A172 (cell line): ENCODE measurements at regions not wholly inside any gene's neighbourhood (a gene's known extent, or its start where the extent isn't known, plus 50 kb on each side); places are given as distances from the start of the nearest gene placed in this dataset.

Experiments used
- DNase-seq: peaks from one replicate; pipeline ENCODE4 v3.0.0-alpha.2; 2015; ENCODE audit warnings: low spot score

DNA sequence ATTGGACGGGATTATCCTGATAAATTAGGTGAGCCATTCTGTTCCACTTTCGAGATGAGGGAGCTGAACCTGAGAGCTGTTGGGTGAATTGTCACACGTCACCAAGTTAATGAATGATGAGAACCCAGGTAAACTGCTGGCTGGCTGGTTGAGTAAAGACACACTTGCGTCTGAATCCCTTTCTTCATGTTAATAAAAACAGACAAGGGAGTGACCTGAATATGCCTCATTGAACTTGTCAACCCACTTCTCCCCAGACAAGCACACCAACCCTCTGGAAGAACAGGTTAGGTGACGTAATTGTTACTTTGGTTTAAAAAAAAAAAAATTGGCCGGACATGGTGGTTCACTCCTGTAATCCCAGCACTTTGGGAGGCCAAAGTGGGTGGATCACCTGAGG, 400.9 kb upstream of the CDH5 start:
- DNase-seq, result no peak

DNA sequence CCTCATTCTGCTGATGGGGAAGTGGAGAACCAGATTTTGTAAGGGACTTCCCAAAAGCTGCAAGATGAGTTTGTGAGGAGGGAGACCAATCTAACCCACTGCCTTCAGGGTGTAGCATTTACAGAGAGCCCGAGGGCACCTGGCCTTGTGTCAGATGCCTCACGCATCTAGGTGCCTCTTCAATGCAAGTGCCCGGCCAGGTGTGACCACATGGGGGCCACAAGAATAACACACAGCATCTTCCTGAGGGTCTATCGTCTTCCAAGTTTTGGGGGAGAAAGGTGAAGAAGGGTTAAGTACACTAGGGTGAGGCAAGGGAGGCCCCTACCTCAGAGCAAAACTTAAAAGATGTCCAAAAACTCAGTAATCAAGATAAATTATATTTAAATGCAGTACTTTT, 401.7 kb upstream of the CDH5 start:
- DNase-seq, result no peak

DNA sequence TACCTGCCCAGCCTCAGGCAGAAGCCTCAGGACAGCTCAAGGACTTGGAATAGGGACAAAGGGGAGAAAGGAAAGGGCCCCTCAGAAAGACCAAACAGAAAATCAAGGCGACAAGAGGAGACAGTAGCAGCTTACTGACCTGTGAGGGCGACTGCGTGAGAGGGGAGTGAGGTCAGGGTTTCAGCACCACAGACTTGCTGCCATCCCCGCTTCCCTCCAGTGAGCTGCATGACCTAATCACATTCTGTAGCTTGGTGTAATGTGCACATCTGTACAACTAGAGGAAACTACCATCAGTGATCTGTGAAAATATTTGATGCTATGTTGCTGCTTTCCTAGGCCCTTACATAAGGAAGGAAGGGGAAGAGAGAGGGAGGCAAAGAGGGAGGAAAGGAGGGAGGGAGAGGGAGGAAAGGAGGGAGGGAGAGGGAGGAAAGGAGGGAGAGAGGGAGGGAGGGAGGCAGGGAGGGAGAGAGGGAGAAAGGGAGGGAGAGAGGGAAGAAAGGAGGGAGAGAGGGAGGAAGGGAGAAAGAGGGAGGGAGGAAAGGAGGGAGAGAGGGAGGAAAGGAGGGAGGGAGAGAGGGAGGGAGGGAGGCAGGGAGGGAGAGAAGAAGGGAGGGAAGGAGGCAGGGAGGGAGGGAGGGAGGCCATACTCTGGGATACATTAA, 404.9 kb upstream of the CDH5 start:
- DNase-seq, result no peak

DNA sequence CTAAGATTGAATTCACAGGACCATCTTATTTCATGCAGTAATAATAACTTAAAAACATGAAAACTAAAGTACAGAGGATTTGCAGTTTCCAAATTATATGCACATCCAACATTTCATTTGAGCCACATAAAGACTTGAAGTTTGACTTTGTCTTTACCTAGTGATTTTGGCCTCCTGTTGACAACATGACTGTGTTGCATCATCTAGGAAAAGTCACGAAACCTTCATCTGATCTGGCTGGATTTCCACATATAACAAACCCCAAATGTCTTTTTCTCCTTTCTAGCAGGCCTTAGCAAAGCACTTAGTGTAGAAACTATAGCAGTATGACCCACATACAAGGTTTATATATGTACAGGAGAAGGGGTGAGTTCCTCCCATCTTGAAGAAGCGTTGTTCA, 406.5 kb upstream of the CDH5 start:
- no peak for DNase-seq

DNA sequence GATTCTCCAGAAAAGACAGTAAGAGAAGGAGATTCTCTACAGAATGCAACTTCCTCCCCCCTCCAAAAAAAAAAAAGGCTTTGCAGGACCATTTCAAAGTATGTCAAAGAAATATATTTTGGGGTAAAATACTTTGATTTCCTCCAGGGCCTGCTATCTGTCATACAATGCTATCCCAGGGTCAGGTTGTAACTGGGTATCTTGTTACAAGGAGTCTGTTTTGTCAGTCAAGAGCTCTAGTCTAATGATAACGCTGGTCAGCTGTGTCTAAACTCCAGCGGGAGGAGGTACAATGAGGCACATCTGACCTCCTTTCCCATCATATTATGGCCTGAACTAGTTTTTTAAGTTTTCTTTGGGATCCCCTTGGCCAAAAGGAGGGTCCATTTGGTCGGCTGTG, 408.4 kb upstream of the CDH5 start:
- no peak for DNase-seq

DNA sequence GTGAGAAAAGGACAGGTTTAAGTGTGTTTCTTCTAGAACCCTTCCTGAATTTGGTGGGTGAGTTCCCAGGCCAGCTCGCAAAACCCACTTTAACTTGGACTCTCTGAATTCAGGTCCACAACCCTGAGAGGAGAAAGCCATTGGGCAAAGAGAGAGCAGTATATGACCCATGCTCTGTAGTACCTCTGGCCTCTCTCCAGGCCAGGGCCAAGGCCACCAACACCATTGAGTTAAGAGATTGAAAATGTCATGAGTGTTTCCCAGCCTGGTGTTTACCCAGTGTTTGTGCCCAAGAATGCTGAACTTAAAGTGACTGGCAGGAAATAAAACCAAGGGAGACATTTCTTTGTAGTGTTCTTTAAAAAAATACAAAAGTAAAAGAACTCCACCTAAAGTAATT, 410.4 kb upstream of the CDH5 start:
- no peak for DNase-seq

DNA sequence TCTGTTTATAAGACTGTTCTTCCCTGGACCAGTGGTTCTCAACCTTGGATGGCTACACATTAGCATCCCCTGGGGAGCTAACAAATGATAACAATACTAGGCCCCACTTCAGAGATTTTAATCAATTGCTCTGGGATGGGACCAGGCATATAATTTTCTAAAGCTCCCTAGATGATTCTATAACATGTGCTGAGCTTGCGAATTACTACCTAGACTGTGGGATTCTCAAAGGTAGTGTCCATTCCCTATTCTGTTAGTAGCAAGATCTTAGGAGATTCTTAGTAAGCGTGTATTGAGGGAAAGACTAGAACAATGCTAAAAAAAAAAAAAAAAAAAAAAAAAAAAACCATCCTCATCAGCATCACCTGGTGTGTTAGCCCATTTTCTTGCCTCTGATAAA, 412.0 kb upstream of the CDH5 start:
- DNase-seq, result no peak

DNA sequence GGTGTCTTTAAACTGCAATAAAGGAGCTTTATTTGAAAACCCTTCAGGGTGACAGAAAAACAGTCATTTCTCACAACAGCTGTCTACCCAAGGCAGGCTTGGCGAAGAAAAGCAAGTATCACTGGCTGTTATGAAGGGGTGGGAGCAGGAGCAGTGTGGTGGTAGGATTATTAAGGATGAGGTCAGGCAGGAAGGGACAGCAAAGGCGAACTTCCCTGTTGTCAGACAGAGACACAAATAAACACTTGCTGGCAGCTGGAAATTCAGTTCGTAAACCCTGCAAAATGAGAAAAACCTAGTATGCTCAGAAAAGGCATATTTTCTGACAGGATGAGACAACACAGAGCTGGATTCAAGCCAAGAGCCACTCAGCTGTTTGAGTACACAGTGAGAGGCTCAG, 416.3 kb upstream of the CDH5 start:
- DNase-seq, result no peak

DNA sequence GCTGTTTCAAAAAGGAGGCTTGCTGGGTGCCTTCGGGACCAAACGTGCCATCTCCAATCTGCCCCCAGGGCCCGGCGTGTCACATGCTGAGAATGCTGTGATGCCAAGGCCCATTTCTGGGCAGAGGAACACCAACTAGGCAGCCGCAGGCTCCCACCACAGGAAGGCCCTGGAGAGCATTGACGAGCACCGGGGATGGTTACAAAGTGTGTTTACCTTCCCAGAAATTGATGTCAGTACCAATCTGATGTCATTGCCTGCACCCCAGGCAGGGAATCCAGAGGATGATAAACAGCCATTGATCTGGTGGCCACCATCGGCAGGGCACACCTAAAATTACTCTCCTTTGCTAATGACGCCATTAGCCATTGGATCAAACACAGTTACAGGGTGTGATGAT, 418.1 kb upstream of the CDH5 start:
- DNase-seq, result no peak

DNA sequence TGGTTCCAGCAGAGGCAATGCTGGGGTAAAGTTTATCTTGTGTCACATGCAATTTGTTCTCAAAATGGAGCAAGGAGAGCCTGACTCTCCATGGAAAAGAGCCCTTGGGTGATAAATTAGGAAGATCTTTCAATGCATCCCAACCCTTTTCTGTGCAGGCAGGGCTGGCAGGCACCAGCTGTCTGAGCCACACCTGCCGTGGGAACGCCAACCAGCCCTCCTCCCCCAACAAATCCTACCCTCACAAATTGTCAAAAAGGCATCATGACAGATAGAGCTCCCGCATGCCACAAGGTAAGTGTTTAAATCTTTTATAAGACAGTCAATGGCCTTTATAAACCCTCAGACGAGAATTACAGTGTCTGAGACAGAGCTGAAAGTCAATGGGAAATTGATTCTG, 418.5 kb upstream of the CDH5 start:
- no peak for DNase-seq

DNA sequence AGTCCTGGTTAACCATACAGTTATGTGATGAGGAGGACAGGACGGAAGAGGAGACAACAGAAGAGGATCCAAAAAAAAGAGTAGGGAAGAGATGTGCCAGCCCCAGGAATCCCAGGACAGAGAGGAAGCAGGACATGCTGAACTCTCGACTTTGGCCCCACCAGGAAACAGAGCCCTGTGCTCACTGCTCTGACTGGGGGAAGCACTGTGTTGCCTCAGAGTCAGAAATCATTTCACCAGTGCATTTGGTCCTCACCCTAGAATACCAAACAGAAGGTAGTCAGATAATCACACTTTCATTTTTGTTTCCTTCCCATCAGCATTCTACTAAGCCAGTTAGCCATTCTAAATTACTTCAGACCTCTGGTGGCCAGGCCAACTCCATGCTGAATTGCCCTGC, 421.0 kb upstream of the CDH5 start:
- DNase-seq, result no peak

DNA sequence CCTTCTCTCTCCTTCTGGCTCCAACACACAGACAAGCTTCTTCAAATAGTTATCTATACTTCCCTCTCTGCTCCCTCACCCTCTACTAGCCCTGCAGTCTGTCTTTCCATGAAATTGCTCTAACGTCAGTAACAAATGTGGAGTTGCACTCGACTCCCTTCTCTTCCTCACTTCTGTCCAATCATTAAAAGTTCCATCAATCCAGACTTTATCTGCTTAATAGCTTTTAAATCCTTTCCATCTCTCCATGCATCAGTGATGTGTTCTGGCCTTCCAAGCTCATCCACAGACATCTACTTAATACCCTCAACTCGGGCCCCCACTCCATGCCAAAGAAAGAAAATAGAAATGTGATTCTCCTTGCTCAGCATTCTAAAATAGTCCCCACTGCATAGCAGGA, 422.1 kb upstream of the CDH5 start:
- no peak for DNase-seq

DNA sequence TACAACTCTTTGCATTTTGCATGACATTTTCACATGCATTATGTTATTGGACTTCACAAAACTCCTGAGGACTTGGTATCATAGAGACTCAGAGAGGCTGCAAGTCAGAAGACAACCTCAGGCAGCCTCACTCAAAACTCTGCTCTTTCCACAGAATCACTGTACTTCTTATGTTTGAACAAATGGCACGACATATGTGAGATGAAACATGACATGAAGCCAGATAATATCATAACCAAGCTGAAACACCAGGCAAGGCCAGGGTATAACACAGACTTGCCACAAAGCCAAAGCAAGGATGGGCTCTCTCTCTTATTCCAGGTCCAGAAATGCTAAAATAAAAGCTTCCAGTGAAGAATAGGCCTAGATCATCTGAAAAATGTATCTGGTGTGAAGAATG, 425.8 kb upstream of the CDH5 start:
- no peak for DNase-seq

DNA sequence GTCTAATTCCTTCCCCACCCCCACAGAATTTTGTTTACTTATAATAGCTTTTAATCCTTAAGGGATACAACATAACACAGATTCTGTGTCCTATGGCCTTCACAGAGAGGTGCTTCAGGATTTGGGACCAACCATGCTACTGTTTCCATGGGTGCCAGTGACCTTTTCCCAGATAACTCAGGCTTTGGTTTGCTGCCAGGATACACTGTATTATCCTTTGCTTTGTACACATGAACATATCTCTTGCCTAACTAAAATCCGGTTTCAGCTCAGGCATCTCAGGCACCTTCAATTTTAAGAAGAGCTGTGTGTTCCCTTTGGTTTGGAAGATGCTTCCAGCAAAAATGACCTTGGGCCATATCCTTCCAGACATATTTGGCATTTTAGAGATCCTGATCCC, 428.4 kb upstream of the CDH5 start:
- no peak for DNase-seq

DNA sequence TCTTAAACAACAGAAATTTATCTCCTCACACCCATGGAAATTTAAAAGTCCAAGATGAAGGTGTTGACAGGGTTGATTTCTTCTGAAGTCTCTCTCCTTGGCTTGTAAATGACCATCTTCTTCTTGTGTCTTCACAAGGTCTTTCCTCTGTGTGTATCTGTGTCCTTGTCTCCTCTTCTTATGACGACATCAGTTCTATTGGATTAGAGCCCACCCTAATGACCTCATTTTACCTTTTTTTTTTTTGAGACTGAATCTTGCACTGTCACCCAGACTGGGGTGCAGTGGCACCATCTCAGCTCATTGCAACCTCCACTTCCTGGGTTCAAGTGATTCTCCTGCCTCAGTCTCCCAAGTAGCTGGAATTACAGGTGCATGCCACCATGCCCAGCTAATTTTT, 429.0 kb upstream of the CDH5 start:
- DNase-seq, result no peak

DNA sequence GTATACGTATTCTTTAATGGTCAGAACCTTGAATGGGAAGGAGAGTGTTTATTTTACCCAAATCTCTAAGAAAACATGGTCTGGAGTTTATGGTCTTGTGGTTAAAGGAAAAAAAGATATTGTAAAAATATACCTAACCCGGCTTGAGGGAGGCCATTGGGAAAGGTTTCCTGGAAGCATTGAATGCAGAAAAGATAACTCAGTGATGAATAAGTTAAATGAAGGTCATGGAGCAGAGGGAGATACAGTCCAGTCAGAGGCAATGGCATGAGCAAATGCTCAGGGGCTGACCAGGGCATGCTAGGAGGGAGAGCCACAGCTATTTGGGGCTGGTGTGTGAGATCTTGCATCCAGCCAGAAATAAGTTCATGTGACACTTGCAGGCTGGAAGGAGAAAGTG, 430.4 kb upstream of the CDH5 start:
- DNase-seq, result no peak

DNA sequence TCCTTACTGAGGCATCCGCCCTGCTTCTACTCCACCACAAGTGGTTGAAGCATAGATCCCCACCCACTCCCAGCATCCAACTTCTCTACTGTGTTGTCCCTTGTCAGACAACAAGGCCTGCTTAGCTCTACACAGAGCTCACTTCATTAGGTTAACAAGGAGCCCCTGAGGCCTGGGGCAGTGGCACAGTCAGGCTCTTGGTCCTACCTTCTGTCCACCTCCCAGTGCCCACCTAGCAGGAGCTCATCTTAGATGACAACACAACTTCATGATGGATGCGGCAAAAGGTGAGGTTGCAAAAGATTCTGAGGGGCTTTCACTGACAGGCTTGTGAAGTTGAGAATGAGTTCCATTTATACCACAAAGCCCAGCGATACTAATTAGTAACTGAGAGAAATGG, 432.0 kb upstream of the CDH5 start:
- DNase-seq, result no peak

DNA sequence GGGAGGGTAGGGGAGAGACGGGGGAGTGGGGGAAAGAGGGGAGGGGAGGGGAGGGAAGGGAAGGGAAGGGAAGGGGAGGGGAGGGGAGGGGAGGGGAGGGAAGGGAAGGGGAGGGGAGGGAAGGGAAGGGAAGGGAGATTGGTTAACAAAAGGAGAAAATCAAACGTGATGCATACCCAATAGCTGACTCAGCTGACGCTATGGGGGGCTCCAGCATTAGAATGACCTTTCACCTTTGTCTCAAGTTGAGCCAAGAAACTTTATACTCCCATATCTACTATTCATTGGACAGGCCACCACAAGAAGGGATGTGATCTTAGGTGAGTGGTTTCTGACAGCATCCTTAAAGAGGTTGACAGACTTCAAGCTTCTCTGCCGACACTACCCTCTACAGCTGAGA, 432.8 kb upstream of the CDH5 start:
- no peak for DNase-seq

DNA sequence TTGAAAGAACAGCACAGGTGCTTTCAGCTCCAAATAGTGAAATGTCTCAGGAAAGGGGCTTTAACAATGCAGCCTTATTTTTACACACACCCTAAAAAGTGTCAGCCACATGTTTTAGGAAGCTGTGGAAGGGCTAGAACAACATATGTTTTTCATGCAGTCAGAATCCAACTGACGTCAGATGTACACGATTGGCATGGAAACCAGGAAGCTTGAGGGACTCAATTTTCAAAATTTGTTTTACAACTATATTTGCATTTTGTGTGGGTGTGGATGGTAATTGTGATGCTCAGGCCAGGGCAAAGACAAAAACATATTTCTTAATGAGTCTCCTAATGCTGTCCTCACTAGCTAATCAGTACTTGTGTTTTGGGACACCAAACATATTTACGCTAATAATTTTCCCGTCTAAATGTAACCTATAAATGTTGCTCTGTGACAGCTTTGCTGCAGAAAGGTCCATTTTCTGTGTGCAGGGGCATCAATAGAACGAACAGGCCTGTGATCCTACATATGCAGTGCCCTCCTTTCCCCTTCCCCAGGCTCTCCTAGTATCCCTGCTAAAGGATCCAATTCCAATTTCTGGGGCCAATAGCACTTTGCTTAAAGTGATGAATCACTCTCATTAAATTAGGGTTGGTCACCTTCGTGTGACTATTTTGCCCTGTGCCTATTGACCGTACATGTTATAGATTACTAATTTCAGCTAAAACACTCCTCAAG, 434.0 kb upstream of the CDH5 start:
- no peak for DNase-seq

DNA sequence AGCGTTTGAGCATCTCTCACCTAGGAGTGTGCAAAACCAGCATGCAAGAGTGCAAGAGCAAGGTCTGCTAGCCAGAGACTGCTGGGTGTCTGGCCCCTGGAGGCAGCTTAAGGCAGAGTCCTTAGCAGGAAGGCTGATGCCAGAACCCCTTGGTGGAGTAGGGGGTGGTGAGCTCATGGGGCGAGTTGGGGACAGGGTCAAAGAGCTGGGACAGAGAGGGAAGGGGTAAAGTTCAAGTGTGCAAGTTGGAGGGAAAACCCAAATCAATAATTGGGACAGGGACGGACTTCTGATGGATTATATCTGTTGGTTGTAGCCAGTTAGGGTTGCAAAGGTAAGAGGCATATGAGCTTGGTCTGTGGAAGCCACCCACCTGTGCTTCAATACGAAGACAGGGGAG, 443.6 kb upstream of the CDH5 start:
- no peak for DNase-seq

DNA sequence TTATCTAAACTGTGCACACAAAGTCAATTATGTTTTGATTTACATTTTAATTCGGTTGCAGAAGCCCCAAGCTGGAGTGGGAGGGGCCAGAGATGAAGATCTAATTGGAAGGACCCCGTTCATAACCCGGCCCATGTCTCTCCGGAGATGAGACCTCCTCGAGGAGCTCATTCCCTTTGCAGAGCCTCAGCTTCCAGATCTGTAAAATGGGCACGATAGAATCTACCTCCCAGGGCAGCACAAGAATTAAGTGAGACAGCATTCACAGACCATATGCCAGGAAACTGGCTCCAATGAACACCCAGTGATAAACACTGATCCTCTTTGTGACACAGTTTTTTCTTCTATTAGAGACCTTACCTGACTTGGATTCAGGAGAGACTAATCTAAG, 446.5 kb upstream of the CDH5 start:
- DNase-seq, result no peak

DNA sequence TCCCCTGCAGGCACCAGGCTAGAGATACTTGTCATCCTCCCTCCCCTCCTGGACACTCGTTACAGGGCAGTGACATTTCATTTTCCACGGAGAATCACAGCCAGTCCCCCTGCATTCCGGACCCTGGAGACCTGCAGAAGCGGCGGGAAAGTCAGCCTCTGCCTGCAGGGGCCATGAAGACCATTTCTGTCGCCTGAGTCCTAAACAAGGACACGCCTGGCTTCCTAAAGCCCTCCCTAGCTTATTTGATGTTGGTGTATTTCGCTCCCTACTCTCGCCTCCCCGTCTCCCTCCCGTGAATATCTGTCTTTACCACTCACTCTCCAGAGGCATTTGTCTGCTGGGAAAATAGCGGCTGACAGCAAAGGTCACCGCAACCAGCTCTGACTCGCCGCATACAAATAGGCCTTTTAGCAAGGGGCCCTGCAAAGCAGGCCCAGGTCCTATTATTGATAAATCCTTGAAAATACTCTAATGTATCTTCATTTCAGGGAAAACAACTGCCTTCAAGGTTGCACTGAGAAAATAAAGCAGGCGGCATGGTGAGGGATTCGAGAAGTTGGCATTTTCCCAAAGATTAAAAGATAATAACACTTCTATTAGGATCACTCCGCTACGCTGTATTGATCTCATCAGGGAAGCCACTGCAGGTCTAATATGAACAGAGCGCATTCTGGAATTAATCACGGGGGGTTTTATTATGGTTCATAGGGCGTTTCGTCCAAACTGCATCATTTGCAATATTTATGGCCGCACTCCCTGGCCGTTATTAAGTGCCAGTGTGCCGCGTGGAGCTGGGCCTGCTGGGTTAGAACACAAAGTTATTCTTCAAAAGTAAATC, 447.1 kb upstream of the CDH5 start:
- DNase-seq, result no peak

DNA sequence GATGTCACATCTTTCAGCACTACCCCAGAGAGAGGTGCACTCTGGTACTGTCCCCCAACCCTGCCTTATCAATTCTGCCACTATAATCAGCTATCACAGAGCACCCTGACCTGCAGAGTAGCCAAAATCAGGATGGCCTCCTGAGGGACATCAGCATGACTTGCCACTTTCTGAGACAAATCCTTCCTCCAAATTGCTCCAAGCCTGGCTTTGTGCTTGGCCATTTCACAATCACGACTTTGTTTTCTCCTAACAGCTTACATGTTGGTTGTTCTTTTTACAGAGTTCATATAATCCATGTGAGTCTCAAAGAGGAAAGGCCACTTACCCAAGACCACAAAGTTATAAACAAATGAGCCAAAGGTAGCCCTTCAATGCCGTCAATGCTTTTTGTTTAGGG, 449.0 kb upstream of the CDH5 start:
- no peak for DNase-seq
